Activated CD4-positive, alpha-beta memory T cell treated with anti-CD3 and anti-CD28 coated beads, Interleukin-2, amount 10 ng/mL, durations not matched to agents 7 days and 5 days (primary cell): ENCODE measurements at regions not wholly inside any gene's neighbourhood (a gene's known extent, or its start where the extent isn't known, plus 50 kb on each side); places are given as distances from the start of the nearest gene placed in this dataset.
"Not testable (repeated sequence)": the region's sequence is repeated elsewhere in the genome, so short reads cannot be mapped to it uniquely, and the experiment has no call there.

Experiments used
- CTCF ChIA-PET: fragments of 350-600 bp; sonication (Branson Sonifier 250); formaldehyde crosslinking; loops from one replicate; lab custom pipeline; 2021; ENCODE audit warnings: antibody characterized with exemption, inconsistent platforms; lab: Charles Lee
- POLR2A ChIA-PET: fragments of 350-600 bp; sonication (Branson Sonifier 250); formaldehyde crosslinking; loops from one replicate; lab custom pipeline; 2021; ENCODE audit warnings: antibody characterized with exemption; lab: Charles Lee
- DNase-seq: peaks from one replicate; pipeline ENCODE4 v3.0.0-alpha.2; 2020
- H3K27ac Mint-ChIP-seq: one replicate; pipeline ENCODE4 v1.8.0; 2021; ENCODE audit warnings: mild to moderate bottlenecking, mixed read lengths
- H3K27me3 Mint-ChIP-seq: one replicate; pipeline ENCODE4 v1.8.0; 2021; ENCODE audit warnings: mixed read lengths
- H3K36me3 Mint-ChIP-seq: one replicate; pipeline ENCODE4 v1.8.0; 2021; ENCODE audit warnings: low read depth, mixed read lengths
- H3K4me1 Mint-ChIP-seq: one replicate; pipeline ENCODE4 v1.8.0; 2021; ENCODE audit warnings: mixed read lengths
- H3K4me3 Mint-ChIP-seq: one replicate; pipeline ENCODE4 v1.8.0; 2021; ENCODE audit warnings: mild to moderate bottlenecking, mixed read lengths
- H3K9me3 Mint-ChIP-seq: one replicate; pipeline ENCODE4 v1.8.0; 2021; ENCODE audit warnings: mixed read lengths

- no peaks in the 10 kb centered on the region for H3K36me3 Mint-ChIP-seq
- DNase-seq: no peak
- peaks cover 13% of the 10 kb centered on the region for H3K9me3 Mint-ChIP-seq
- POLR2A ChIA-PET: no interaction called here
- no peak overlapping the region for H3K4me3 Mint-ChIP-seq
- H3K4me1 Mint-ChIP-seq: no peaks in the 10 kb centered on the region
- no peak overlapping the region for H3K27ac Mint-ChIP-seq
- H3K27me3 Mint-ChIP-seq: no peaks in the 10 kb centered on the region
- CTCF ChIA-PET: no interaction called here
These were observed 268.9 kb upstream of the HSFY2 start for GRCh38 chrY:19042306-19042958.

GRCh38 chrY:19026631-19027030, 253.1 kb upstream of the HSFY2 start:
- no peak overlapping the region for H3K27ac Mint-ChIP-seq
- H3K36me3 Mint-ChIP-seq: no peaks in the 10 kb centered on the region
- H3K4me3 Mint-ChIP-seq: no peak overlapping the region
- no peaks in the 10 kb centered on the region for H3K9me3 Mint-ChIP-seq
- no peak for DNase-seq
- ChIA-PET POLR2A (no interaction called here), CTCF (no interaction called here)
- H3K4me1 Mint-ChIP-seq: no peaks in the 10 kb centered on the region
- no peaks in the 10 kb centered on the region for H3K27me3 Mint-ChIP-seq

- Mint-ChIP-seq H3K27ac (no peak overlapping the region), H3K36me3 (no peaks in the 10 kb centered on the region), H3K4me1 (no peaks in the 10 kb centered on the region), H3K9me3 (no peaks in the 10 kb centered on the region), H3K27me3 (no peaks in the 10 kb centered on the region), H3K4me3 (no peak overlapping the region)
- no peak for DNase-seq
- ChIA-PET POLR2A (interaction anchor here (0.6 kb wide), 1 partner anchor 49 kb away, joined by 3 read pairs; no protein-coding TSS in a partner anchor), CTCF (no interaction called here)
These were observed 250.4 kb upstream of the HSFY2 start for GRCh38 chrY:19023934-19024333.

GRCh38 chrY:19020193-19020592, 246.7 kb upstream of the HSFY2 start:
- Mint-ChIP-seq H3K27ac (no peak overlapping the region), H3K9me3 (no peaks in the 10 kb centered on the region), H3K27me3 (no peaks in the 10 kb centered on the region), H3K4me1 (no peaks in the 10 kb centered on the region), H3K4me3 (no peak overlapping the region), H3K36me3 (no peaks in the 10 kb centered on the region)
- CTCF ChIA-PET: no interaction called here
- no peak for DNase-seq
- POLR2A ChIA-PET: no interaction called here

GRCh38 chrY:19016990-19017389, 243.5 kb upstream of the HSFY2 start:
- Mint-ChIP-seq H3K27ac (no peak overlapping the region), H3K27me3 (no peaks in the 10 kb centered on the region), H3K4me3 (no peak overlapping the region), H3K36me3 (no peaks in the 10 kb centered on the region), H3K9me3 (no peaks in the 10 kb centered on the region), H3K4me1 (no peaks in the 10 kb centered on the region)
- ChIA-PET POLR2A (no interaction called here), CTCF (no interaction called here)
- no peak for DNase-seq

- no peaks in the 10 kb centered on the region for H3K27me3 Mint-ChIP-seq
- CTCF ChIA-PET: no interaction called here
- no peak overlapping the region for H3K27ac Mint-ChIP-seq
- no peak overlapping the region for H3K4me3 Mint-ChIP-seq
- POLR2A ChIA-PET: no interaction called here
- no peaks in the 10 kb centered on the region for H3K36me3 Mint-ChIP-seq
- H3K9me3 Mint-ChIP-seq: no peaks in the 10 kb centered on the region
- H3K4me1 Mint-ChIP-seq: peaks cover 2% of the 10 kb centered on the region
- no peak for DNase-seq
These were observed 242.3 kb upstream of the HSFY2 start for GRCh38 chrY:19015854-19016253.

GRCh38 chrY:19015213-19015612, 241.7 kb upstream of the HSFY2 start:
- H3K4me1 Mint-ChIP-seq: peaks cover 2% of the 10 kb centered on the region
- H3K36me3 Mint-ChIP-seq: no peaks in the 10 kb centered on the region
- CTCF ChIA-PET: no interaction called here
- no peak overlapping the region for H3K27ac Mint-ChIP-seq
- no peaks in the 10 kb centered on the region for H3K27me3 Mint-ChIP-seq
- H3K9me3 Mint-ChIP-seq: no peaks in the 10 kb centered on the region
- DNase-seq: no peak
- H3K4me3 Mint-ChIP-seq: no peak overlapping the region
- POLR2A ChIA-PET: no interaction called here

- ChIA-PET POLR2A (no interaction called here), CTCF (no interaction called here)
- Mint-ChIP-seq H3K36me3 (no peaks in the 10 kb centered on the region), H3K9me3 (no peaks in the 10 kb centered on the region), H3K4me1 (peaks cover 2% of the 10 kb centered on the region), H3K27me3 (no peaks in the 10 kb centered on the region), H3K27ac (no peak overlapping the region), H3K4me3 (no peak overlapping the region)
- no peak for DNase-seq
These were observed 239.4 kb upstream of the HSFY2 start for GRCh38 chrY:19012985-19013384.

- no peak overlapping the region for H3K4me3 Mint-ChIP-seq
- H3K27me3 Mint-ChIP-seq: no peaks in the 10 kb centered on the region
- H3K9me3 Mint-ChIP-seq: no peaks in the 10 kb centered on the region
- peaks cover 2% of the 10 kb centered on the region for H3K4me1 Mint-ChIP-seq
- ChIA-PET CTCF (no interaction called here), POLR2A (no interaction called here)
- H3K36me3 Mint-ChIP-seq: no peaks in the 10 kb centered on the region
- DNase-seq: no peak
- H3K27ac Mint-ChIP-seq: no peak overlapping the region
These were observed 238.1 kb upstream of the HSFY2 start for GRCh38 chrY:19011605-19012090.

GRCh38 chrY:19006234-19006633, 232.7 kb upstream of the HSFY2 start:
- H3K27ac Mint-ChIP-seq: no peak overlapping the region
- H3K4me3 Mint-ChIP-seq: no peak overlapping the region
- POLR2A ChIA-PET: no interaction called here
- H3K27me3 Mint-ChIP-seq: no peaks in the 10 kb centered on the region
- no peak for DNase-seq
- H3K4me1 Mint-ChIP-seq: no peaks in the 10 kb centered on the region
- H3K36me3 Mint-ChIP-seq: no peaks in the 10 kb centered on the region
- no peaks in the 10 kb centered on the region for H3K9me3 Mint-ChIP-seq
- CTCF ChIA-PET: no interaction called here

GRCh38 chrY:19005579-19005978, 232.0 kb upstream of the HSFY2 start:
- Mint-ChIP-seq H3K4me3 (no peak overlapping the region), H3K27me3 (no peaks in the 10 kb centered on the region), H3K9me3 (no peaks in the 10 kb centered on the region), H3K36me3 (no peaks in the 10 kb centered on the region), H3K27ac (no peak overlapping the region), H3K4me1 (no peaks in the 10 kb centered on the region)
- no peak for DNase-seq
- POLR2A ChIA-PET: no interaction called here
- CTCF ChIA-PET: no interaction called here

- no peak for DNase-seq
- H3K27ac Mint-ChIP-seq: no peak overlapping the region
- no peaks in the 10 kb centered on the region for H3K36me3 Mint-ChIP-seq
- no peak overlapping the region for H3K4me3 Mint-ChIP-seq
- no peaks in the 10 kb centered on the region for H3K4me1 Mint-ChIP-seq
- H3K9me3 Mint-ChIP-seq: no peaks in the 10 kb centered on the region
- POLR2A ChIA-PET: no interaction called here
- H3K27me3 Mint-ChIP-seq: no peaks in the 10 kb centered on the region
- CTCF ChIA-PET: no interaction called here
These were observed 224.2 kb upstream of the HSFY2 start for GRCh38 chrY:18997635-18998240.

GRCh38 chrY:18993480-18993879, 219.9 kb upstream of the HSFY2 start:
- no peak for DNase-seq
- ChIA-PET CTCF (no interaction called here), POLR2A (no interaction called here)
- H3K27ac Mint-ChIP-seq: no peak overlapping the region
- H3K36me3 Mint-ChIP-seq: no peaks in the 10 kb centered on the region
- no peaks in the 10 kb centered on the region for H3K4me1 Mint-ChIP-seq
- no peak overlapping the region for H3K4me3 Mint-ChIP-seq
- H3K9me3 Mint-ChIP-seq: no peaks in the 10 kb centered on the region
- no peaks in the 10 kb centered on the region for H3K27me3 Mint-ChIP-seq

GRCh38 chrY:18992684-18993083, 219.1 kb upstream of the HSFY2 start:
- H3K4me1 Mint-ChIP-seq, CTCF ChIA-PET, H3K36me3 Mint-ChIP-seq, H3K4me3 Mint-ChIP-seq, H3K27ac Mint-ChIP-seq, DNase-seq, POLR2A ChIA-PET, H3K9me3 Mint-ChIP-seq, H3K27me3 Mint-ChIP-seq: not testable (repeated sequence)
